ENCODE measurements at regions not wholly inside any gene's neighbourhood (a gene's known extent, or its start where the extent isn't known, plus 50 kb on each side); places are given as distances from the start of the nearest gene placed in this dataset.

DNA sequence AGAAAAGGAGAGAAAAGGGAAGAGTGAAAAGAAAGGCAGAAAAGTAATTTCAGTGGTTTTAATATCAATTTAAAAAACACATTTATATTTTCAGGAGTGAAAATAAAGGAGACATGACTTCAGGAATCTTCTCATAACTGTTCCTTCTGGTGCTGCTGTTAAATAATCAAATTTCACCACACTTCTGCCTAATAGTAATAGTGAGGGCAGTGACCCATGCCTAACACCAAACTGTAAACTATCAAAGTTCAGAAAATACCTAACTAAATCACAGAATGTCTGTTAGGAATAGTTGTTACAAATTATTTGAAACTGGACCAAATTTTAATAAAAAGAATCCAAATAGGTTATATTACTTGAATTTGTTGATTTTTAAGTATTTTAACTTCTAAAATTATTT is 169.4 kb downstream of the RPL10L start:
- no peak for TF ChIP-seq POLR2A (IDR thresholded peaks at IDR 0.05)
- TF ChIP-seq, protein P1, sequence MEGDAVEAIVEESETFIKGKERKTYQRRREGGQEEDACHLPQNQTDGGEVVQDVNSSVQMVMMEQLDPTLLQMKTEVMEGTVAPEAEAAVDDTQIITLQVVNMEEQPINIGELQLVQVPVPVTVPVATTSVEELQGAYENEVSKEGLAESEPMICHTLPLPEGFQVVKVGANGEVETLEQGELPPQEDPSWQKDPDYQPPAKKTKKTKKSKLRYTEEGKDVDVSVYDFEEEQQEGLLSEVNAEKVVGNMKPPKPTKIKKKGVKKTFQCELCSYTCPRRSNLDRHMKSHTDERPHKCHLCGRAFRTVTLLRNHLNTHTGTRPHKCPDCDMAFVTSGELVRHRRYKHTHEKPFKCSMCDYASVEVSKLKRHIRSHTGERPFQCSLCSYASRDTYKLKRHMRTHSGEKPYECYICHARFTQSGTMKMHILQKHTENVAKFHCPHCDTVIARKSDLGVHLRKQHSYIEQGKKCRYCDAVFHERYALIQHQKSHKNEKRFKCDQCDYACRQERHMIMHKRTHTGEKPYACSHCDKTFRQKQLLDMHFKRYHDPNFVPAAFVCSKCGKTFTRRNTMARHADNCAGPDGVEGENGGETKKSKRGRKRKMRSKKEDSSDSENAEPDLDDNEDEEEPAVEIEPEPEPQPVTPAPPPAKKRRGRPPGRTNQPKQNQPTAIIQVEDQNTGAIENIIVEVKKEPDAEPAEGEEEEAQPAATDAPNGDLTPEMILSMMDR (IDR thresholded peaks at IDR 0.05), result no peak

Data from body of pancreas (tissue), 4 donors.